Mesothelial cell of epicardium (in vitro differentiated cells): ENCODE measurements at regions not wholly inside any gene's neighbourhood (a gene's known extent, or its start where the extent isn't known, plus 50 kb on each side); places are given as distances from the start of the nearest gene placed in this dataset.

Experiments used
- DNase-seq, 2 experiments: peaks; one replicate each; pipeline ENCODE4 v3.0.0; 2021; ENCODE audit warnings: low spot score in 2 of 2; ENCODE audit not compliant: unreplicated experiment in 2 of 2
- H3K27ac Mint-ChIP-seq: 2 replicates; pipeline ENCODE4 v1.8.0; 2021; ENCODE audit warnings: mixed read lengths
- H3K27me3 Mint-ChIP-seq: 2 replicates; pipeline ENCODE4 v1.8.0; 2021; ENCODE audit warnings: low read depth, mixed read lengths
- H3K36me3 Mint-ChIP-seq: 2 replicates; pipeline ENCODE4 v1.8.0; 2021; ENCODE audit warnings: mixed read lengths
- H3K4me1 Mint-ChIP-seq: 2 replicates; pipeline ENCODE4 v1.8.0; 2021; ENCODE audit warnings: mixed read lengths
- H3K4me3 Mint-ChIP-seq: 2 replicates; pipeline ENCODE4 v1.8.0; 2021; ENCODE audit warnings: mild to moderate bottlenecking, moderate library complexity, mixed read lengths
- H3K9me3 Mint-ChIP-seq: 2 replicates; pipeline ENCODE4 v1.8.0; 2021; ENCODE audit warnings: mixed read lengths
- CTCF ChIP-seq: fragments of 200-600 bp; sonication (generic); IDR thresholded peaks from one replicate; pipeline ENCODE4 v1.5.0; 2021; ENCODE audit warnings: antibody characterized with exemption; ENCODE audit not compliant: unreplicated experiment

DNA sequence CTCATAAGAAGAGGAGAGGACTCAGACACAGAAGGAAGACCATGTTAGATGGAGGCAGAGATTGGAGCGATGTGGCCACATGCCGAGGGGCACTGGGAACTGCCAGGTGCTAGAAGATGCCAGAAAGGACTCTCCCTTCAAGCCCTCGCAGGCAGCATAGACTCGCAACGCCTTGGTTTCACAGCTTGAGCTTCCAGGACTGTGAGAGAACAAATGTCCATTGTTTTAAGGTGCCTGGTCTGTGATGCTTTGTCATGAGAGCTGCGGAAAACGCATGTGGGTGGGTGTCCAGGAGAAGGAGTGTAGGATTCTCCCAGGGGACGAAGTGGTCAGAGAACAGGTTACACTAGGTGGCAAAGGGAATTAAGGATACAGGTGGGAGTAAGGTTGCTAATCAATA lies 125.9 kb upstream of the USP29 start:
- peaks cover 56% of the 10 kb centered on the region for H3K9me3 Mint-ChIP-seq
- no peaks in the 10 kb centered on the region for H3K4me1 Mint-ChIP-seq
- no peak for DNase-seq
- H3K36me3 Mint-ChIP-seq = peaks cover 16% of the 10 kb centered on the region
- H3K4me3 Mint-ChIP-seq = no peak overlapping the region
- no peak overlapping the region for H3K27ac Mint-ChIP-seq
- no peak for TF ChIP-seq CTCF
- H3K27me3 Mint-ChIP-seq = no peaks in the 10 kb centered on the region

GRCh38 chr19:56994251-56995017 lies 125.4 kb upstream of the USP29 start:
- DNase-seq = no peak
- H3K27me3 Mint-ChIP-seq = no peaks in the 10 kb centered on the region
- H3K9me3 Mint-ChIP-seq = peaks cover 54% of the 10 kb centered on the region
- TF ChIP-seq CTCF = no peak
- H3K4me1 Mint-ChIP-seq = no peaks in the 10 kb centered on the region
- peaks cover 13% of the 10 kb centered on the region for H3K36me3 Mint-ChIP-seq
- no peak overlapping the region for H3K27ac Mint-ChIP-seq
- H3K4me3 Mint-ChIP-seq = no peak overlapping the region

- peaks cover 11% of the 10 kb centered on the region for H3K36me3 Mint-ChIP-seq
- no peak overlapping the region for H3K4me3 Mint-ChIP-seq
- TF ChIP-seq CTCF = no peak
- DNase-seq = no peak
- no peaks in the 10 kb centered on the region for H3K27me3 Mint-ChIP-seq
- H3K27ac Mint-ChIP-seq = no peak overlapping the region
- peaks cover 48% of the 10 kb centered on the region for H3K9me3 Mint-ChIP-seq
- no peaks in the 10 kb centered on the region for H3K4me1 Mint-ChIP-seq
Observed at GRCh38 chr19:56995303-56995702, 124.5 kb upstream of the USP29 start.

GRCh38 chr19:57002195-57002601 lies 117.6 kb upstream of the USP29 start:
- Mint-ChIP-seq H3K36me3 (peaks cover 7% of the 10 kb centered on the region), H3K4me1 (no peaks in the 10 kb centered on the region)

DNA sequence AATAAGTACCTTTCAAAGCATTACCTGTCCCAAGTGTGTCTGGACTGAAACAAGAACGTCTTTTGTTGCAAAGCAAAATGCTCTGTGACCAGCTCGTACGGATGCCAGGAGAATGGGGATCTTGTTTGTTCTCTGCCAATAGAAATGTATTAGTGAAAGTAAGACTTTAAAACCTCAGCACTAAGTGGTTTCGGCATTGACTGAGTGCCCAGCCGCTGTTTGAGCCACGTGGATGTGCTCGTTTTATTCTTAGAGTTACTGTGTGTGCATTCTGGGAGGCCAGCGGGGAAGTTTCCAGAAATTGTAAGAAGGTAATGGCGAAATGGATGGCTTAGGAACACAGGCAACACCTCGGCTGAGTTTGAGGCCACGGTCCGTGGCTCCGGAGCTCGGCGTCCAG lies 117.1 kb upstream of the USP29 start:
- Mint-ChIP-seq H3K4me3 (no peak overlapping the region), H3K36me3 (peaks cover 9% of the 10 kb centered on the region)

More at GRCh38 chr19:57002195-57002601, 117.6 kb upstream of the USP29 start:
- DNase-seq = no peak
- H3K4me3 Mint-ChIP-seq = no peak overlapping the region
- H3K27me3 Mint-ChIP-seq = no peaks in the 10 kb centered on the region
- no peak overlapping the region for H3K27ac Mint-ChIP-seq
- peaks cover 46% of the 10 kb centered on the region for H3K9me3 Mint-ChIP-seq
- TF ChIP-seq CTCF = no peak

More for the DNA sequence above, 117.1 kb upstream of the USP29 start:
- H3K27me3 Mint-ChIP-seq = no peaks in the 10 kb centered on the region
- no peaks in the 10 kb centered on the region for H3K4me1 Mint-ChIP-seq
- peaks cover 49% of the 10 kb centered on the region for H3K9me3 Mint-ChIP-seq
- no peak for TF ChIP-seq CTCF
- no peak overlapping the region for H3K27ac Mint-ChIP-seq
- DNase-seq = no peak
